SK-N-SH (cell line): ENCODE measurements at regions not wholly inside any gene's neighbourhood (a gene's known extent, or its start where the extent isn't known, plus 50 kb on each side); places are given as distances from the start of the nearest gene placed in this dataset.

Experiments used
- CTCF ChIA-PET: fragments of 300-600, 350-600 bp; formaldehyde crosslinking; extraction: SDS; loops from one replicate; lab custom pipeline; 2021; lab: Yijun Ruan, JAX
- POLR2A ChIA-PET: fragments of 350-600 bp; sonication (Branson Sonifier 250); formaldehyde crosslinking; extraction: SDS; loops from one replicate; lab custom pipeline; 2020; ENCODE audit warnings: antibody characterized with exemption, inconsistent platforms; lab: Yijun Ruan, JAX
- DNase-seq: peaks from one replicate; pipeline ENCODE4 v3.0.0; 2012
- H2AFZ ChIP-seq: fragments of 200-600 bp; sonication (generic); 2 replicates; pipeline ENCODE4 v1.8.1; 2016; ENCODE audit warnings: antibody characterized with exemption, mild to moderate bottlenecking, low read depth
- H3F3A ChIP-seq: fragments of 200-600 bp; sonication (generic); replicated peaks from 2 replicates; pipeline ENCODE3; 2016; ENCODE audit warnings: antibody characterized with exemption, mild to moderate bottlenecking; ENCODE audit not compliant: insufficient read depth
- H3K27ac ChIP-seq, 2 experiments: fragments of 200-500 bp in 1 of 2; fragments of 200-600 bp in 1 of 2; sonication (Bioruptor generic) in 1 of 2; sonication (generic), shearing (Covaris generic) in 1 of 2; 2 replicates each; pipeline versions ENCODE4 v1.5.1 to v1.6.1; 2014 to 2016; ENCODE audit warnings: low read depth in 2 of 2, inconsistent platforms in 1 of 2, low read length in 1 of 2, mild to moderate bottlenecking in 1 of 2, mixed read lengths in 1 of 2
- H3K27me3 ChIP-seq: fragments of 200-600 bp; sonication (generic), shearing (Covaris generic); 2 replicates; pipeline ENCODE4 v1.6.1; 2016; ENCODE audit warnings: mixed run types; ENCODE audit not compliant: insufficient read depth
- H3K36me3 ChIP-seq, 2 experiments: fragments of 200-500 bp in 1 of 2; fragments of 200-600 bp in 1 of 2; sonication (Bioruptor generic) in 1 of 2; sonication (generic) in 1 of 2; replicated peaks in 1 of 2; 2 replicates each; pipeline versions ENCODE3 to v1.5.1; 2014 to 2016; ENCODE audit warnings: low read length in 1 of 2, mild to moderate bottlenecking in 1 of 2; ENCODE audit not compliant: insufficient read depth in 2 of 2, control insufficient read depth in 1 of 2
- H3K4me1 ChIP-seq, 2 experiments: fragments of 200-500 bp in 1 of 2; fragments of 200-600 bp in 1 of 2; sonication (Bioruptor generic) in 1 of 2; sonication (generic), shearing (Covaris generic) in 1 of 2; 2 replicates each; pipeline versions ENCODE4 v1.5.1 to v1.6.1; 2014 to 2016; ENCODE audit warnings: low read depth in 1 of 2, low read length in 1 of 2, mixed run types in 1 of 2; ENCODE audit not compliant: insufficient read depth in 2 of 2, control insufficient read depth in 1 of 2
- H3K4me2 ChIP-seq: fragments of 200-600 bp; sonication (generic), shearing (Covaris generic); 2 replicates; pipeline ENCODE4 v1.6.1; 2017; ENCODE audit warnings: mixed run types
- H3K4me3 ChIP-seq, 2 experiments: fragments of 200-500 bp in 1 of 2; fragments of 200-600 bp in 1 of 2; sonication (Bioruptor generic) in 1 of 2; sonication (generic), shearing (Covaris generic) in 1 of 2; 2 replicates each; pipeline versions ENCODE4 v1.5.1 to v1.8.1; 2014 to 2016; ENCODE audit warnings: low read depth in 2 of 2, inconsistent platforms in 1 of 2, low read length in 1 of 2, mild to moderate bottlenecking in 1 of 2, mixed read lengths in 1 of 2, moderate library complexity in 1 of 2
- H3K79me2 ChIP-seq: fragments of 200-600 bp; sonication (generic); 2 replicates; pipeline ENCODE4 v1.8.1; 2017; ENCODE audit warnings: mild to moderate bottlenecking; ENCODE audit not compliant: insufficient read depth
- H3K9ac ChIP-seq: fragments of 200-600 bp; sonication (generic); 2 replicates; pipeline ENCODE4 v1.6.1; 2017; ENCODE audit warnings: mixed run types
- H3K9me2 ChIP-seq: fragments of 200-600 bp; sonication (generic); 2 replicates; pipeline ENCODE4 v1.6.1; 2017; ENCODE audit warnings: mixed run types
- H3K9me3 ChIP-seq: fragments of 200-600 bp; sonication (generic); 2 replicates; pipeline ENCODE4 v1.6.1; 2017; ENCODE audit warnings: mixed run types, mild to moderate bottlenecking, moderate library complexity
- H4K20me1 ChIP-seq: fragments of 200-600 bp; sonication (generic); 2 replicates; pipeline ENCODE4 v1.6.1; 2017; ENCODE audit warnings: mild to moderate bottlenecking, mixed run types; ENCODE audit not compliant: insufficient read depth
- CHD2 ChIP-seq: fragments of 150-350 bp; IDR thresholded peaks from 2 replicates; pipeline ENCODE4 v1.6.1; 2018; ENCODE audit warnings: low read length; ENCODE audit not compliant: partially characterized antibody
- CTCF ChIP-seq: fragments of 200-600 bp; sonication (generic); IDR thresholded peaks from 2 replicates; pipeline ENCODE4 v1.6.1; 2017; ENCODE audit warnings: antibody characterized with exemption, mild to moderate bottlenecking, moderate library complexity
- ELF1 ChIP-seq: IDR thresholded peaks from 2 replicates; pipeline ENCODE4 v1.4.0; 2012
- FOXJ3 ChIP-seq: sonication (generic); formaldehyde crosslinking; IDR thresholded peaks from 2 replicates; pipeline ENCODE4 v1.5.1; 2020; ENCODE audit warnings: mild to moderate bottlenecking, missing genetic modification reagents
- FOXM1 ChIP-seq: IDR thresholded peaks from 2 replicates; pipeline ENCODE4 v1.4.0; 2012; ENCODE audit warnings: low read depth, mild to moderate bottlenecking
- MXI1 ChIP-seq: IDR thresholded peaks from 2 replicates; pipeline ENCODE4 v1.6.1; 2012; ENCODE audit warnings: mild to moderate bottlenecking, low read depth, low read length, improper control_type of control experiment
- NFIC ChIP-seq: IDR thresholded peaks from 2 replicates; pipeline ENCODE4 v1.4.0; 2012; ENCODE audit warnings: borderline replicate concordance
- NRF1 ChIP-seq: IDR thresholded peaks from 2 replicates; pipeline ENCODE4 v1.6.1; 2012; ENCODE audit warnings: low read depth, mild to moderate bottlenecking, low read length
- PBX3 ChIP-seq: IDR thresholded peaks from 2 replicates; pipeline ENCODE4; 2012
- POLR2AphosphoS5 ChIP-seq: IDR thresholded peaks from 2 replicates; pipeline ENCODE4 v1.6.1; 2012; ENCODE audit warnings: low read depth, low read length
- RFX5 ChIP-seq: IDR thresholded peaks from 2 replicates; pipeline ENCODE4 v1.6.1; 2012; ENCODE audit warnings: mild to moderate bottlenecking, improper control_type of control experiment, low read length
- SIN3A ChIP-seq: IDR thresholded peaks from 2 replicates; pipeline ENCODE4 v1.6.1; 2012; ENCODE audit warnings: low read depth, mild to moderate bottlenecking, low read length, moderate library complexity, borderline replicate concordance
- WGBS: methylation state at CpG from one replicate; pipeline ENCODE4 v1.1.6; 2017; ENCODE audit warnings: low lambda C conversion rate; 5-methylcytosine and 5-hydroxymethylcytosine counted together

GRCh38 chr5:3995954-3996619 is 400.5 kb downstream of the IRX1 start:
- no peak overlapping the region for H3K9ac ChIP-seq
- ChIA-PET CTCF (no interaction called here), POLR2A (no interaction called here)
- no peaks in the 10 kb centered on the region for H3K4me1 ChIP-seq
- no peaks in the 10 kb centered on the region for H3K9me2 ChIP-seq
- H3K4me3 ChIP-seq, result no peak overlapping the region
- no peaks in the 10 kb centered on the region for H4K20me1 ChIP-seq
- H3K79me2 ChIP-seq, result no peaks in the 10 kb centered on the region
- no peaks in the 10 kb centered on the region for H3K9me3 ChIP-seq
- TF ChIP-seq RFX5 (no peak), SIN3A (no peak)
- H3F3A ChIP-seq, result no peaks in the 10 kb centered on the region
- no peaks in the 10 kb centered on the region for H3K36me3 ChIP-seq
- WGBS, result 2% methylated on average over 8 of the region's 8 CpGs
- no peak overlapping the region for H3K4me2 ChIP-seq
- no peak overlapping the region for H2AFZ ChIP-seq
- H3K27ac ChIP-seq, result no peak overlapping the region
- no peaks in the 10 kb centered on the region for H3K27me3 ChIP-seq
- no peak for DNase-seq

GRCh38 chr5:3996707-3997336 is 401.2 kb downstream of the IRX1 start:
- H3K27ac ChIP-seq, result no peak overlapping the region

GRCh38 chr5:3997670-3998069 is 402.0 kb downstream of the IRX1 start:
- no peak for TF ChIP-seq MXI1
- no peak for TF ChIP-seq POLR2AphosphoS5
- no peak for TF ChIP-seq ELF1
- no peak for TF ChIP-seq PBX3
- no peak for TF ChIP-seq NRF1
- no peak for TF ChIP-seq CHD2
- TF ChIP-seq CTCF, result no peak
- no peak overlapping the region for H2AFZ ChIP-seq
- H3K4me1 ChIP-seq, result no peaks in the 10 kb centered on the region
- no peak overlapping the region for H3K4me3 ChIP-seq
- H3K9me3 ChIP-seq, result no peaks in the 10 kb centered on the region
- no peak for DNase-seq
- CTCF ChIA-PET, result no interaction called here
- no peak overlapping the region for H3K27ac ChIP-seq
- no peaks in the 10 kb centered on the region for H3K9me2 ChIP-seq
- no peaks in the 10 kb centered on the region for H3K36me3 ChIP-seq
- H3F3A ChIP-seq, result no peaks in the 10 kb centered on the region
- no peak overlapping the region for H3K4me2 ChIP-seq
- 15% methylated on average over 4 of the region's 4 CpGs for WGBS
- no peak overlapping the region for H3K9ac ChIP-seq
- POLR2A ChIA-PET, result no interaction called here
- H3K79me2 ChIP-seq, result no peaks in the 10 kb centered on the region
- no peaks in the 10 kb centered on the region for H3K27me3 ChIP-seq
- H4K20me1 ChIP-seq, result no peaks in the 10 kb centered on the region

More at GRCh38 chr5:3996707-3997336, 401.2 kb downstream of the IRX1 start:
- Histone ChIP-seq H4K20me1 (no peaks in the 10 kb centered on the region), H3K79me2 (no peaks in the 10 kb centered on the region), H2AFZ (no peak overlapping the region), H3K4me3 (no peak overlapping the region), H3K4me1 (no peaks in the 10 kb centered on the region), H3K9ac (no peak overlapping the region), H3K36me3 (no peaks in the 10 kb centered on the region), H3K9me3 (no peaks in the 10 kb centered on the region), H3F3A (no peaks in the 10 kb centered on the region), H3K9me2 (no peaks in the 10 kb centered on the region), H3K4me2 (no peak overlapping the region), H3K27me3 (no peaks in the 10 kb centered on the region)
- no peak for DNase-seq
- TF ChIP-seq FOXJ3 (CRISPR knock-in tag) (no peak), FOXM1 (no peak), RFX5 (no peak), PBX3 (no peak), NFIC (no peak), MXI1 (no peak)
- 1% methylated on average over 11 of the region's 11 CpGs for WGBS
- ChIA-PET CTCF (no interaction called here), POLR2A (no interaction called here)
